ENCODE measurements at regions not wholly inside any gene's neighbourhood (a gene's known extent, or its start where the extent isn't known, plus 50 kb on each side); places are given as distances from the start of the nearest gene placed in this dataset.

DNA sequence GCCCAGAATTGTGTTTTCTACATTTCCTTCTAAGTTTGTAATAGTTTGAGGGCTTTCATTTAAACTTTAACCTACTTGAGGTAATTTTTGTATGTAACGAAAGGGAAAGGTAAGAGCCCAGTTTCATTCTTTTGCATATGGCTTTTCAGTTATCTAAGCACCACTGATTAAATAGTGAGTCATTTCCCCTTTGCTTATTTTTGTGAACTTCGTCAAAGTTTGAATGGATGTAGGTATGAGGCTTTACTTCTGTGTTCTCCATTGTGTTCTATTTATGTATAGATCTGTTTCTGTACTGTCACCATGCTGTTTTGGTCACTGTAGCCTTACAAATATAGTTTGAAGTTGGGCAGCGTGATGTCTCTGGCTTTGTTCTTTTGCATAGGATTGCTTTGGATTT lies 944.8 kb upstream of the CNTNAP5 start:
- TF ChIP-seq, protein P1, sequence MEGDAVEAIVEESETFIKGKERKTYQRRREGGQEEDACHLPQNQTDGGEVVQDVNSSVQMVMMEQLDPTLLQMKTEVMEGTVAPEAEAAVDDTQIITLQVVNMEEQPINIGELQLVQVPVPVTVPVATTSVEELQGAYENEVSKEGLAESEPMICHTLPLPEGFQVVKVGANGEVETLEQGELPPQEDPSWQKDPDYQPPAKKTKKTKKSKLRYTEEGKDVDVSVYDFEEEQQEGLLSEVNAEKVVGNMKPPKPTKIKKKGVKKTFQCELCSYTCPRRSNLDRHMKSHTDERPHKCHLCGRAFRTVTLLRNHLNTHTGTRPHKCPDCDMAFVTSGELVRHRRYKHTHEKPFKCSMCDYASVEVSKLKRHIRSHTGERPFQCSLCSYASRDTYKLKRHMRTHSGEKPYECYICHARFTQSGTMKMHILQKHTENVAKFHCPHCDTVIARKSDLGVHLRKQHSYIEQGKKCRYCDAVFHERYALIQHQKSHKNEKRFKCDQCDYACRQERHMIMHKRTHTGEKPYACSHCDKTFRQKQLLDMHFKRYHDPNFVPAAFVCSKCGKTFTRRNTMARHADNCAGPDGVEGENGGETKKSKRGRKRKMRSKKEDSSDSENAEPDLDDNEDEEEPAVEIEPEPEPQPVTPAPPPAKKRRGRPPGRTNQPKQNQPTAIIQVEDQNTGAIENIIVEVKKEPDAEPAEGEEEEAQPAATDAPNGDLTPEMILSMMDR (IDR thresholded peaks at IDR 0.05; ENCODE audit: low read depth, low read length): no peak
- TF ChIP-seq, protein P2, sequence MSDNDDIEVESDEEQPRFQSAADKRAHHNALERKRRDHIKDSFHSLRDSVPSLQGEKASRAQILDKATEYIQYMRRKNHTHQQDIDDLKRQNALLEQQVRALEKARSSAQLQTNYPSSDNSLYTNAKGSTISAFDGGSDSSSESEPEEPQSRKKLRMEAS (IDR thresholded peaks at IDR 0.05; ENCODE audit: low read depth, low read length): no peak
